ENCODE measurements at regions not wholly inside any gene's neighbourhood (a gene's known extent, or its start where the extent isn't known, plus 50 kb on each side); places are given as distances from the start of the nearest gene placed in this dataset.

DNA sequence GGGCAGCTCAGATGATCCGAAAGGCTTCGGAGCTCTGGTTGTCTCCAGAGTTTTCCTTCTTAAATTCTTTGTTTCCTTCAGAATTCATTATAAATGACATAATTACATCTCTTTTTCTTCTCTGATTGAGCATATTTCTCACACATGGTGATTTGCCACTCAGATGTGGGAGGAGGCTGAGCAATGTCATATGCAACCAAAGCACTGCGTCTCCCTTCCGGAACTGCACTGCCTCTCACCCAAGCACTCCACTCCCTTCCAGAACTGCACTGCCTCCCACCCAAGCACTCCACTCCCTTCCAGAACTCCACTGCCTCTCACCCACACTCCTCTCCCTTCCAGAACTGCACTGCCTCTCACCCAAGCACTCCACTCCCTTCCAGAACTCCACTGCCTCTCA, 131.5 kb downstream of the SALL1 start:
- Histone ChIP-seq H3K36me3 (ENCODE audit: control insufficient read depth, insufficient read depth, low read length) (no peaks in the 10 kb centered on the region), H3K4me3 (ENCODE audit: low read length) (no peak overlapping the region), H3K9ac (ENCODE audit: extremely low read depth, low read length, poor library complexity, severe bottlenecking) (no peak overlapping the region), H3K27me3 (ENCODE audit: control insufficient read depth, insufficient read depth, low read length, poor library complexity, severe bottlenecking) (no peaks in the 10 kb centered on the region), H3K9me3 (ENCODE audit: control insufficient read depth, low read length) (no peaks in the 10 kb centered on the region), H3K27ac (ENCODE audit: low read depth, low read length) (no peak overlapping the region), H3K4me1 (ENCODE audit: control insufficient read depth, insufficient read depth, low read length) (no peaks in the 10 kb centered on the region)
- TF ChIP-seq, protein P1, sequence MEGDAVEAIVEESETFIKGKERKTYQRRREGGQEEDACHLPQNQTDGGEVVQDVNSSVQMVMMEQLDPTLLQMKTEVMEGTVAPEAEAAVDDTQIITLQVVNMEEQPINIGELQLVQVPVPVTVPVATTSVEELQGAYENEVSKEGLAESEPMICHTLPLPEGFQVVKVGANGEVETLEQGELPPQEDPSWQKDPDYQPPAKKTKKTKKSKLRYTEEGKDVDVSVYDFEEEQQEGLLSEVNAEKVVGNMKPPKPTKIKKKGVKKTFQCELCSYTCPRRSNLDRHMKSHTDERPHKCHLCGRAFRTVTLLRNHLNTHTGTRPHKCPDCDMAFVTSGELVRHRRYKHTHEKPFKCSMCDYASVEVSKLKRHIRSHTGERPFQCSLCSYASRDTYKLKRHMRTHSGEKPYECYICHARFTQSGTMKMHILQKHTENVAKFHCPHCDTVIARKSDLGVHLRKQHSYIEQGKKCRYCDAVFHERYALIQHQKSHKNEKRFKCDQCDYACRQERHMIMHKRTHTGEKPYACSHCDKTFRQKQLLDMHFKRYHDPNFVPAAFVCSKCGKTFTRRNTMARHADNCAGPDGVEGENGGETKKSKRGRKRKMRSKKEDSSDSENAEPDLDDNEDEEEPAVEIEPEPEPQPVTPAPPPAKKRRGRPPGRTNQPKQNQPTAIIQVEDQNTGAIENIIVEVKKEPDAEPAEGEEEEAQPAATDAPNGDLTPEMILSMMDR (conservative IDR thresholded peaks at IDR 0.05) = no peak
- peaks cover 7% of the 10 kb centered on the region for H3K27me3 Mint-ChIP-seq (ENCODE audit: insufficient read depth)
- no peaks in the 10 kb centered on the region for H3K36me3 Mint-ChIP-seq (ENCODE audit: low read depth)
- H3K4me3 Mint-ChIP-seq = no peak overlapping the region
- H3K9me3 Mint-ChIP-seq = no peaks in the 10 kb centered on the region
- WGBS, 2 experiments (ENCODE audit: insufficient coverage in 1 of 2, insufficient read length in 1 of 2) = 87 to 100% methylated on average over 2 to 4 of the region's 4 CpGs
- no peak for DNase-seq
- H3K27ac Mint-ChIP-seq = no peak overlapping the region
- H3K4me1 Mint-ChIP-seq = peaks cover 4% of the 10 kb centered on the region

DNA sequence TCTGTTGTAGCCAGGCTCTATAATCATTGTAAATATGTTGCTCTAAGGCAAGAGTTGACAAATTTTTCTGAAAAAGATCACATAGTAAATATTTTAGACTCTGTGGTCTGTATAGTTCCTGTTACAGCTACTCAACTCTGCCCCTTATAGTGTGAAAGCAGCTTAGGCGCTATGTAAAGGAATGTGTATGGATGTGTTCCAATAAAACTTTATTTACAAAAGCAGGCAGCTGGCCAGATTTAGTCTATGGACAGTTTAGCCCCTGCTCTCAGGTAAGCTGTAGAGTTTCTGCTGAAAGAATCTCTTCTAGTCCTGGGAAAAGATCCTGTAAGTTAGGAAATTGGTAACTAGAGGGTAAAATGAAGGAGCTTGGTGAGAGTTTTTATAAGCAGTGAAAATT, 133.1 kb downstream of the SALL1 start:
- no peaks in the 10 kb centered on the region for H3K9me3 ChIP-seq (ENCODE audit: control insufficient read depth, low read length)
- H3K36me3 ChIP-seq (ENCODE audit: control insufficient read depth, insufficient read depth, low read length) = no peaks in the 10 kb centered on the region
- Mint-ChIP-seq H3K4me3 (no peak overlapping the region), H3K9me3 (no peaks in the 10 kb centered on the region), H3K36me3 (ENCODE audit: low read depth) (no peaks in the 10 kb centered on the region), H3K27me3 (ENCODE audit: insufficient read depth) (peaks cover 7% of the 10 kb centered on the region), H3K4me1 (peaks cover 13% of the 10 kb centered on the region), H3K27ac (no peak overlapping the region)
- WGBS, 2 experiments (ENCODE audit: insufficient coverage in 1 of 2, insufficient read length in 1 of 2) = 95 to 100% methylated on average over 1 of the region's 1 CpG
- peaks cover 4% of the 10 kb centered on the region for H3K4me1 ChIP-seq (ENCODE audit: control insufficient read depth, insufficient read depth, low read length)
- H3K27ac ChIP-seq (ENCODE audit: low read depth, low read length) = no peak overlapping the region
- H3K27me3 ChIP-seq (ENCODE audit: control insufficient read depth, insufficient read depth, low read length, poor library complexity, severe bottlenecking) = no peaks in the 10 kb centered on the region
- H3K4me3 ChIP-seq (ENCODE audit: low read length) = no peak overlapping the region
- DNase-seq = no peak
- TF ChIP-seq, protein P1 (conservative IDR thresholded peaks at IDR 0.05) = no peak
- H3K9ac ChIP-seq (ENCODE audit: extremely low read depth, low read length, poor library complexity, severe bottlenecking) = no peak overlapping the region

DNA sequence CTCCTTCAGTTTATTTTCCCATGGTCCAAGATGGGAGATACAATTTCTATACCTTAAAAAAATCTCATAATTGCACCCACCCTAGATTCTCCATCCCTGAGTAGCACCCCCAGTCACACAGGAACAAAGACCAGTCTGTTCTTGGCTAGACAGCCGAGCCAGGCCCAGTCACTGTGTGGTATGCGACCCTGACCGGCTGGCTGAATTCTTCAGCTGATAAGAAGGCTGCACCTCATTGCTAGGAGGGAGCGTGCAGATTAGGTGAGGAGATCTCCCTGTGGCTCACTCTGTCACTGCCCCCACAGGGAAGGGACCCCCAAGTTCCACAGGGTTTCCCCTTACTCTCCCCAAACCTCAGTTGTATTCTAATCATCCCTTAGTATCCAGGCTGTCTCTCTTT, 138.7 kb downstream of the SALL1 start:
- whole genome bisulfite sequencing, 2 experiments (ENCODE audit: insufficient coverage in 1 of 2, insufficient read length in 1 of 2) = 78% methylated on average over 4 of the region's 4 CpGs; no CpG with 5 or more reads in 1 of the 2 experiments
- peaks cover 17% of the 10 kb centered on the region for H3K4me1 Mint-ChIP-seq
- H3K9me3 Mint-ChIP-seq = peaks cover 8% of the 10 kb centered on the region
- peaks cover 7% of the 10 kb centered on the region for H3K27me3 Mint-ChIP-seq (ENCODE audit: insufficient read depth)
- TF ChIP-seq, protein P1 (conservative IDR thresholded peaks at IDR 0.05) = no peak
- Histone ChIP-seq H3K4me1 (ENCODE audit: control insufficient read depth, insufficient read depth, low read length) (peaks cover 6% of the 10 kb centered on the region), H3K36me3 (ENCODE audit: control insufficient read depth, insufficient read depth, low read length) (no peaks in the 10 kb centered on the region), H3K9me3 (ENCODE audit: control insufficient read depth, low read length) (no peaks in the 10 kb centered on the region), H3K9ac (ENCODE audit: extremely low read depth, low read length, poor library complexity, severe bottlenecking) (no peak overlapping the region), H3K27me3 (ENCODE audit: control insufficient read depth, insufficient read depth, low read length, poor library complexity, severe bottlenecking) (no peaks in the 10 kb centered on the region), H3K4me3 (ENCODE audit: low read length) (no peak overlapping the region), H3K27ac (ENCODE audit: low read depth, low read length) (no peak overlapping the region)
- DNase-seq = peak; percentile 62
- H3K4me3 Mint-ChIP-seq = no peak overlapping the region
- H3K27ac Mint-ChIP-seq = peak overlapping the region; percentile 76
- no peaks in the 10 kb centered on the region for H3K36me3 Mint-ChIP-seq (ENCODE audit: low read depth)
